ENCODE measurements at regions not wholly inside any gene's neighbourhood (a gene's known extent, or its start where the extent isn't known, plus 50 kb on each side); places are given as distances from the start of the nearest gene placed in this dataset.

GRCh38 chr7:119086026-119086425 lies 861.5 kb downstream of the ANKRD7 start:
- TF ChIP-seq POLR2A (IDR thresholded peaks at IDR 0.05) (no peak), CTCF (IDR thresholded peaks at IDR 0.05) (no peak), POLR2AphosphoS5 (IDR thresholded peaks at IDR 0.05; ENCODE audit: insufficient read depth in 1 of 2, low read depth in 1 of 2) (no peak)

All from vagina (tissue), 2 donors.